Progenitor cell of endocrine pancreas (in vitro differentiated cells): ENCODE measurements at regions not wholly inside any gene's neighbourhood (a gene's known extent, or its start where the extent isn't known, plus 50 kb on each side); places are given as distances from the start of the nearest gene placed in this dataset.

Source experiments
- DNase-seq: peaks from one replicate; pipeline ENCODE4 v3.0.0; 2021; ENCODE audit warnings: low spot score; ENCODE audit not compliant: unreplicated experiment
- H3K27ac Mint-ChIP-seq: 2 replicates; pipeline ENCODE4 v1.8.0; 2021; ENCODE audit warnings: mild to moderate bottlenecking, moderate library complexity, mixed read lengths
- H3K27me3 Mint-ChIP-seq: 2 replicates; pipeline ENCODE4 v1.8.0; 2021; ENCODE audit warnings: mixed read lengths
- H3K36me3 Mint-ChIP-seq: 2 replicates; pipeline ENCODE4 v1.8.0; 2022; ENCODE audit warnings: mixed read lengths; ENCODE audit not compliant: insufficient read depth
- H3K4me1 Mint-ChIP-seq: 2 replicates; pipeline ENCODE4 v1.8.0; 2021; ENCODE audit warnings: low read depth, mixed read lengths
- H3K4me3 Mint-ChIP-seq: 2 replicates; pipeline ENCODE4 v1.8.0; 2021; ENCODE audit warnings: low read depth, mild to moderate bottlenecking, moderate library complexity, mixed read lengths
- H3K9me3 Mint-ChIP-seq: 2 replicates; pipeline ENCODE4 v1.8.0; 2021; ENCODE audit warnings: low read depth, mixed read lengths
- TF ChIP-seq, protein P1 (sequence below): fragments of 200-600 bp; sonication (generic); IDR thresholded peaks from one replicate; pipeline ENCODE4 v1.5.0; 2021; ENCODE audit warnings: antibody characterized with exemption, mild to moderate bottlenecking; ENCODE audit not compliant: unreplicated experiment

DNA sequence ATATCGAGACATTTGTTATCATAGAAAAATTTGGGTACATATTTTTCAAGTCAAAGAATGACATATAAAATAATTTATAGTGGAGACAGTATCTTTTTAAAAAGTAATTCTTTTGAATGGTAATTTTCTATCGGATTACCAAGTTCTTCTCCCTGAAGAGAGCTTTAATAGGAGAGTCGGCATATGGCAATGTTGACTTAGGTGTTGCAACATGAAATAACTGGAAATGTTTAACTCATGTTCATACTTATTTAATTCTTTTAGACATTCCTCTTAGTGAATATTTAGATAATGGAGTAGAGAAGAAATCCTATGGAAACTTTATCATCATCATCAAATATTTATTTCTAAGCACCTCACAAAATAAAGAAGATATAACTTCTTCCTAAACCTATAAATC lies 118.2 kb upstream of the CTNND2 start:
- peaks cover 15% of the 10 kb centered on the region for H3K9me3 Mint-ChIP-seq
- H3K4me1 Mint-ChIP-seq, result peaks cover 10% of the 10 kb centered on the region
- no peaks in the 10 kb centered on the region for H3K27me3 Mint-ChIP-seq
- TF ChIP-seq, protein P1, sequence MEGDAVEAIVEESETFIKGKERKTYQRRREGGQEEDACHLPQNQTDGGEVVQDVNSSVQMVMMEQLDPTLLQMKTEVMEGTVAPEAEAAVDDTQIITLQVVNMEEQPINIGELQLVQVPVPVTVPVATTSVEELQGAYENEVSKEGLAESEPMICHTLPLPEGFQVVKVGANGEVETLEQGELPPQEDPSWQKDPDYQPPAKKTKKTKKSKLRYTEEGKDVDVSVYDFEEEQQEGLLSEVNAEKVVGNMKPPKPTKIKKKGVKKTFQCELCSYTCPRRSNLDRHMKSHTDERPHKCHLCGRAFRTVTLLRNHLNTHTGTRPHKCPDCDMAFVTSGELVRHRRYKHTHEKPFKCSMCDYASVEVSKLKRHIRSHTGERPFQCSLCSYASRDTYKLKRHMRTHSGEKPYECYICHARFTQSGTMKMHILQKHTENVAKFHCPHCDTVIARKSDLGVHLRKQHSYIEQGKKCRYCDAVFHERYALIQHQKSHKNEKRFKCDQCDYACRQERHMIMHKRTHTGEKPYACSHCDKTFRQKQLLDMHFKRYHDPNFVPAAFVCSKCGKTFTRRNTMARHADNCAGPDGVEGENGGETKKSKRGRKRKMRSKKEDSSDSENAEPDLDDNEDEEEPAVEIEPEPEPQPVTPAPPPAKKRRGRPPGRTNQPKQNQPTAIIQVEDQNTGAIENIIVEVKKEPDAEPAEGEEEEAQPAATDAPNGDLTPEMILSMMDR, result no peak
- peaks cover 3% of the 10 kb centered on the region for H3K36me3 Mint-ChIP-seq
- no peak overlapping the region for H3K27ac Mint-ChIP-seq
- H3K4me3 Mint-ChIP-seq, result no peak overlapping the region
- DNase-seq, result no peak

DNA sequence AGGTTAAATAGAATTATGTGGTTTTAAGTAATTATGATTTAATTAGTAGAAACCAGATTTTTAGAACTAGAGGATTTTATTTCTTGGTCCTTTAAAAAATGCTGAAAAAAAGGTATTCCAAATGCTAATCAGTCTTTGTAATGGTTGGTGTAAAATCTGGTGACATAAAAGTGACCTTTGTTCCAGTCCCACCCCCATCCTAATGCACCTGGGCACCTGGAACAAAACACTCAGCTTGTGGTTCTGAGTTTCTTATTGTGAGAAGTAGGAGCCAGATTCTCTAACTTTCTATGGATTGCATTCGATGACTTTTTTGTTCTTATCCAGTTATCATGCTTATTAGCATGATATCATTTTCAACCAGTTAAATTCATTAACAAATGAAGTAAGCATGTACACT lies 115.1 kb upstream of the CTNND2 start:
- no peak overlapping the region for H3K27ac Mint-ChIP-seq
- peaks cover 7% of the 10 kb centered on the region for H3K9me3 Mint-ChIP-seq
- TF ChIP-seq, protein P1, result no peak
- no peak for DNase-seq
- H3K4me3 Mint-ChIP-seq, result no peak overlapping the region
- peaks cover 17% of the 10 kb centered on the region for H3K4me1 Mint-ChIP-seq
- H3K36me3 Mint-ChIP-seq, result no peaks in the 10 kb centered on the region
- no peaks in the 10 kb centered on the region for H3K27me3 Mint-ChIP-seq

DNA sequence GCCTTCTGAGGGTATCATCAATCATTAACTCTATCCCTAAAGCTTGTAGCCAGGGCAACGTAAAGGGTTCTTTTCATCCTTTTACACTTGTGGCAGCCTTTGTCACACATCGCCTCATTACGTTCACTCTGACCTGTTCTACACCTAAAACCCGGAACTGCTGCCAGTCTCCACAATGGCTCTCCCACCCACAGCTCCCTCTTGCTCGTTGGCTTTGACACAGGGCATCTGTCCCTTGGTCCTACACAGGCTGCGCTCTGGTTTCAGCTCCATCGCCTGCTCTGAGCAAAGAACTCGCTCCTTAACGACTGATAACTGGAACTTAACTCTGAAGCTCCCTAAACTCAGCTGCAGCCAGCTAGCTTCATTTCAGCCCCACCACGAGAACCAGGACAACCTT lies 112.8 kb upstream of the CTNND2 start:
- H3K4me3 Mint-ChIP-seq, result no peak overlapping the region
- TF ChIP-seq, protein P1, result no peak
- no peak for DNase-seq
- peaks cover 4% of the 10 kb centered on the region for H3K27me3 Mint-ChIP-seq
- H3K4me1 Mint-ChIP-seq, result peaks cover 9% of the 10 kb centered on the region
- H3K9me3 Mint-ChIP-seq, result peaks cover 7% of the 10 kb centered on the region
- H3K36me3 Mint-ChIP-seq, result no peaks in the 10 kb centered on the region
- peak overlapping the region; percentile 37 for H3K27ac Mint-ChIP-seq

DNA sequence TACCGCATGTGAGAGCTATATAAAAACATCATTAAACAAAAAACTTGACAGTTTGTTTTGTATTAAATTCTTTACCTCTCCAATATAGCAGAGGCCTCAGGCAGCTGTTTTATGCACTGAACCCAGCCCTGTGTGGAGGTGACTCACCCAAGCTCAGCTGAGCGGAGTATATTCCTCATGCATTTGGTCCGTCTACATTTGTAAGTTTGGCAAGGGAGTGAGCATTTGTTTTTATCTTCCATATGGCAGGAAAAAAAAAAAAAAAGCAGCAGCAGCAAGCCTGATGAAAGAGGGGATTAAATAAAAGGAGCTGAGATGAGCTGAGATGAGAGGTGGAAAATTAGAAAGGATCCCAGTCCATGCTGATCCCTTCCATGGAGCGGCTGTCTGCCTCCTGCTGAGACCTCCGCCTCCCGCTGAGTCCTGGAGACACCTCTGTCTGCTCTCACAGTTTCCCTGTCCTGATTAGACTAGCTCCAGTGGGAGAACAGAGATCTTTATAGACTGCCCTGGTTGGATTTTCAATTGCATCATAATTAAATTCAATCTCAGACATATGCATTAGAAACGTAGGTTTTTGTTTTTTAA lies 112.0 kb upstream of the CTNND2 start:
- peaks cover 7% of the 10 kb centered on the region for H3K9me3 Mint-ChIP-seq
- H3K4me1 Mint-ChIP-seq, result peaks cover 9% of the 10 kb centered on the region
- no peak overlapping the region for H3K27ac Mint-ChIP-seq
- TF ChIP-seq, protein P1, result no peak
- no peak for DNase-seq
- H3K36me3 Mint-ChIP-seq, result no peaks in the 10 kb centered on the region
- H3K4me3 Mint-ChIP-seq, result no peak overlapping the region
- peaks cover 4% of the 10 kb centered on the region for H3K27me3 Mint-ChIP-seq

DNA sequence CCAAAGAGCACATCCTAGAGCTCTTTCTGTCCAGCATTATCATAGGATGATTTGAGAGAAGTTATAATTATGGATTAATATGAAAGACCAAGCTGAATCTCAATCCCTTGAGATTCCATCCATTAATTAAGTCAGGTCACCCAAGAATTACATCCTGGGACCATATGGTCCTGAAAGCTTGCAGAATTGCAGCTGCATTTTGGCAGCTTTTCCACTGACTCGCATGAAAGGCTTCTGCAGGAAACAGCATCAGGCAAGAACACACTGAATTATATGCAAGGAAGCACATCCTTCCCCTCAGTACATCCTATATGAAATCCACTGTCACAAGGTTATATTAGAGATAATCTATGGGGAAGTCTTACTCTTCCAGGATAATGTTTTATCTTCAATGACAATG lies 109.1 kb upstream of the CTNND2 start:
- TF ChIP-seq, protein P1, result no peak
- no peak overlapping the region for H3K4me3 Mint-ChIP-seq
- no peak overlapping the region for H3K27ac Mint-ChIP-seq
- peaks cover 7% of the 10 kb centered on the region for H3K4me1 Mint-ChIP-seq
- H3K36me3 Mint-ChIP-seq, result peaks cover 4% of the 10 kb centered on the region
- no peak for DNase-seq
- peaks cover 12% of the 10 kb centered on the region for H3K9me3 Mint-ChIP-seq
- peaks cover 4% of the 10 kb centered on the region for H3K27me3 Mint-ChIP-seq
